Loucy (cell line): ENCODE measurements at regions not wholly inside any gene's neighbourhood (a gene's known extent, or its start where the extent isn't known, plus 50 kb on each side); places are given as distances from the start of the nearest gene placed in this dataset.

Source experiments
- CTCF ChIP-seq: fragments of 200-600 bp; sonication (generic); conservative IDR thresholded peaks from 2 replicates; pipeline ENCODE4 v1.5.1; 2014; ENCODE audit warnings: mild to moderate bottlenecking, antibody characterized with exemption, low read length
- EZH2phosphoT487 ChIP-seq: fragments of 200-600 bp; IDR thresholded peaks from 2 replicates; pipeline ENCODE4 v1.6.1; 2018; ENCODE audit warnings: antibody characterized with exemption, mild to moderate bottlenecking, moderate library complexity, borderline replicate concordance

GRCh38 chr6:169902604-169903003 lies 151.2 kb downstream of the ERMARD start:
- TF ChIP-seq EZH2phosphoT487, result no peak
- TF ChIP-seq CTCF, result no peak
